GM12878 (cell line): ENCODE measurements at regions not wholly inside any gene's neighbourhood (a gene's known extent, or its start where the extent isn't known, plus 50 kb on each side); places are given as distances from the start of the nearest gene placed in this dataset.

Source experiments
- ATAC-seq: fragments of 200-7000 bp; cut with Tn5 transposase; 3 replicates; pipeline ENCODE4 v1.9.1; 2020; ENCODE audit warnings: mild to moderate bottlenecking, moderate library complexity
- BruUV-seq: library from RNA; stranded (reverse); fragments of 400-500 nt; replicated peaks from 2 replicates; lab custom pipeline; 2021; lab: Mats Ljungman, UMichigan
- CTCF ChIA-PET: fragments of 300-600 bp; sonication (Branson Sonifier 250); formaldehyde crosslinking; extraction: SDS; loops from one replicate; lab custom pipeline; 2021; ENCODE audit warnings: inconsistent platforms; lab: Yijun Ruan, JAX
- POLR2A ChIA-PET: fragments of 350-600 bp; formaldehyde crosslinking; extraction: SDS; loops from one replicate; lab custom pipeline; 2021; ENCODE audit warnings: inconsistent platforms; lab: Charles Lee
- RAD21 ChIA-PET: fragments of 300-600 bp; sonication (Branson Sonifier 250); formaldehyde crosslinking; loops from one replicate; lab custom pipeline; 2023; ENCODE audit warnings: antibody characterized with exemption; ENCODE audit not compliant: unreplicated experiment; lab: Charles Lee
- SMC1A ChIA-PET: fragments of 300-600 bp; sonication (Branson Sonifier 250); formaldehyde crosslinking; loops from one replicate; lab custom pipeline; 2023; ENCODE audit not compliant: unreplicated experiment, uncharacterized antibody; lab: Charles Lee
- DNase-seq: peaks from one replicate; pipeline ENCODE4 v3.0.0-alpha.2; 2011; ENCODE audit warnings: low read depth, low spot score
- FAIRE-seq: peaks from 3 replicates; lab custom pipeline; 2011; peaks lifted over from hg19 to GRCh38; lab: Jason Lieb, UNC
- H2AFZ ChIP-seq: 2 replicates; pipeline ENCODE4 v1.6.0; 2011; ENCODE audit warnings: low read depth, low read length, control low read depth; ENCODE audit not compliant: control insufficient read depth
- H3K27ac ChIP-seq: 2 replicates; pipeline ENCODE4 v1.5.1; 2011; ENCODE audit warnings: control low read depth; ENCODE audit not compliant: control insufficient read depth, insufficient read depth
- H3K27me3 ChIP-seq, 2 experiments: replicated peaks in 1 of 2; 2 replicates each; pipeline versions ENCODE4 v1.6.0 to v1.6.1; 2011; ENCODE audit warnings: low read length in 1 of 2; ENCODE audit not compliant: control insufficient read depth in 2 of 2, insufficient read depth in 2 of 2
- H3K36me3 ChIP-seq, 2 experiments: 2 replicates each; pipeline ENCODE4 v1.5.1; 2011; ENCODE audit warnings: low read length in 1 of 2; ENCODE audit not compliant: control insufficient read depth in 2 of 2, insufficient read depth in 2 of 2
- H3K4me1 ChIP-seq: 2 replicates; pipeline ENCODE4 v1.6.1; 2011; ENCODE audit warnings: mild to moderate bottlenecking, low read length, moderate library complexity, mixed read lengths; ENCODE audit not compliant: control insufficient read depth, insufficient read depth
- H3K4me2 ChIP-seq: 2 replicates; pipeline ENCODE4 v1.6.0; 2011; ENCODE audit warnings: control low read depth; ENCODE audit not compliant: control insufficient read depth, insufficient read depth
- H3K4me3 ChIP-seq: fragments of 200-600 bp; sonication (generic); 2 replicates; pipeline ENCODE4 v1.5.1; 2016
- H3K79me2 ChIP-seq: 2 replicates; pipeline ENCODE4 v1.6.0; 2011; ENCODE audit warnings: low read length; ENCODE audit not compliant: control insufficient read depth, insufficient read depth
- H3K9ac ChIP-seq: 2 replicates; pipeline ENCODE4 v1.8.0; 2011; ENCODE audit warnings: low read length, control low read depth, mixed read lengths; ENCODE audit not compliant: control insufficient read depth, insufficient read depth
- H3K9me3 ChIP-seq: replicated peaks from 3 replicates; pipeline ENCODE4 v1.5.1; 2011; ENCODE audit warnings: mild to moderate bottlenecking, low read length; ENCODE audit not compliant: control insufficient read depth, insufficient read depth
- H4K20me1 ChIP-seq: 2 replicates; pipeline ENCODE4 v1.6.0; 2011; ENCODE audit not compliant: control insufficient read depth, insufficient read depth
- BCL11A ChIP-seq: IDR thresholded peaks from 2 replicates; pipeline ENCODE4 v1.6.1; 2011; ENCODE audit warnings: low read depth, low read length
- EP300 ChIP-seq, 2 experiments: fragments of 150-350 bp in 1 of 2; IDR thresholded peaks; 2 replicates each; pipeline ENCODE4 v1.6.1; 2011 to 2012; ENCODE audit warnings: low read depth in 2 of 2, low read length in 2 of 2, borderline replicate concordance in 1 of 2, improper control_type of control experiment in 1 of 2, inconsistent platforms in 1 of 2; ENCODE audit not compliant: control insufficient read depth in 1 of 2
- PAX8 ChIP-seq: fragments of 450-650 bp; IDR thresholded peaks from 2 replicates; pipeline ENCODE4 v1.6.1; 2017; ENCODE audit warnings: mild to moderate bottlenecking, moderate library complexity
- WGBS: methylation state at CpG from one replicate; pipeline ENCODE4 v1.1.6; 2016; ENCODE audit warnings: low lambda C conversion rate; ENCODE audit not compliant: insufficient replicate concordance, insufficient coverage; ENCODE audit errors: missing lambda C conversion rate; 5-methylcytosine and 5-hydroxymethylcytosine counted together
- in situ Hi-C: fragments of 300-500 bp; cut with MboI; formaldehyde crosslinking; loops from 9 replicates; pipeline ENCODE4 v1.14.3; 2018; ENCODE audit warnings: mixed read lengths
- intact Hi-C: fragments of 100-400 bp; cut with micrococcal nuclease; formaldehyde crosslinking; loops from one replicate; pipeline ENCODE4 v1.14.2; 2022; ENCODE audit not compliant: unreplicated experiment
- TF ChIP-seq, protein P1 (sequence below): fragments of 450-650 bp; IDR thresholded peaks from 2 replicates; pipeline ENCODE4 v1.6.1; 2018; ENCODE audit warnings: borderline replicate concordance, mild to moderate bottlenecking; ENCODE audit not compliant: partially characterized antibody
- TF ChIP-seq, protein P2 (sequence below): fragments of 450-650 bp; IDR thresholded peaks from 2 replicates; pipeline ENCODE4 v1.6.1; 2017; ENCODE audit warnings: mild to moderate bottlenecking, low read depth, inconsistent platforms; ENCODE audit not compliant: poor library complexity, severe bottlenecking
- TF ChIP-seq, protein P3 (sequence below): fragments of 450-650 bp; IDR thresholded peaks from 2 replicates; pipeline ENCODE4 v1.6.1; 2014; ENCODE audit warnings: mild to moderate bottlenecking
- TF ChIP-seq, protein P4 (sequence below): fragments of 450-650 bp; IDR thresholded peaks from 2 replicates; pipeline ENCODE4 v1.6.1; 2017; ENCODE audit warnings: mild to moderate bottlenecking

DNA sequence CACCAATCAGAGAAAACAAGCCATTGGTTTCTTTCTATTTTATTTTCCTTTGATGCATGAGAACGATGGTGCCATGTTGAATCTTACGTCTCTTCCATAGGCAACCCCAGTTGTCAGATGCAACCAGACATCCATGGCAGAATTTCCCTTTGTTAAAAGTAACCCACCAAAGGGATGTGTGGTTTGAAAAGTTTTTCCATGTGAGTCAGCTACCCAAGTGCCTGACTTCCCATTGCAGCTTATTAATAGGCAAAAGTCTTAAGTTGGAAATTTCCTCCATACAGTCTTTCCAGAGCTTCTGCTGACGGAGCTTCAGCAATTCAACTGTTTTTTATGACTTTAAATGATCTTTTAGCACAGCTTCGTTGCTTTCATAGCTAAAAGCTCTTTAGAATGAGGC is 73.8 kb upstream of the FAM216B start (continued):
- TF ChIP-seq, protein P1, sequence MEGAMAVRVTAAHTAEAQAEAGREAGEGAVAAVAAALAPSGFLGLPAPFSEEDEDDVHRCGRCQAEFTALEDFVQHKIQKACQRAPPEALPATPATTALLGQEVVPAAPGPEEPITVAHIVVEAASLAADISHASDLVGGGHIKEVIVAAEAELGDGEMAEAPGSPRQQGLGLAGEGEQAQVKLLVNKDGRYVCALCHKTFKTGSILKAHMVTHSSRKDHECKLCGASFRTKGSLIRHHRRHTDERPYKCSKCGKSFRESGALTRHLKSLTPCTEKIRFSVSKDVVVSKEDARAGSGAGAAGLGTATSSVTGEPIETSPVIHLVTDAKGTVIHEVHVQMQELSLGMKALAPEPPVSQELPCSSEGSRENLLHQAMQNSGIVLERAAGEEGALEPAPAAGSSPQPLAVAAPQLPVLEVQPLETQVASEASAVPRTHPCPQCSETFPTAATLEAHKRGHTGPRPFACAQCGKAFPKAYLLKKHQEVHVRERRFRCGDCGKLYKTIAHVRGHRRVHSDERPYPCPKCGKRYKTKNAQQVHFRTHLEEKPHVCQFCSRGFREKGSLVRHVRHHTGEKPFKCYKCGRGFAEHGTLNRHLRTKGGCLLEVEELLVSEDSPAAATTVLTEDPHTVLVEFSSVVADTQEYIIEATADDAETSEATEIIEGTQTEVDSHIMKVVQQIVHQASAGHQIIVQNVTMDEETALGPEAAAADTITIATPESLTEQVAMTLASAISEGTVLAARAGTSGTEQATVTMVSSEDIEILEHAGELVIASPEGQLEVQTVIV = no peak
- no peak for TF ChIP-seq EP300 (IDR thresholded peaks at IDR 0.05; ENCODE audit: borderline replicate concordance in 1 of 2, control insufficient read depth in 1 of 2, low read depth in 2 of 2, low read length in 2 of 2)
- TF ChIP-seq, protein P2, sequence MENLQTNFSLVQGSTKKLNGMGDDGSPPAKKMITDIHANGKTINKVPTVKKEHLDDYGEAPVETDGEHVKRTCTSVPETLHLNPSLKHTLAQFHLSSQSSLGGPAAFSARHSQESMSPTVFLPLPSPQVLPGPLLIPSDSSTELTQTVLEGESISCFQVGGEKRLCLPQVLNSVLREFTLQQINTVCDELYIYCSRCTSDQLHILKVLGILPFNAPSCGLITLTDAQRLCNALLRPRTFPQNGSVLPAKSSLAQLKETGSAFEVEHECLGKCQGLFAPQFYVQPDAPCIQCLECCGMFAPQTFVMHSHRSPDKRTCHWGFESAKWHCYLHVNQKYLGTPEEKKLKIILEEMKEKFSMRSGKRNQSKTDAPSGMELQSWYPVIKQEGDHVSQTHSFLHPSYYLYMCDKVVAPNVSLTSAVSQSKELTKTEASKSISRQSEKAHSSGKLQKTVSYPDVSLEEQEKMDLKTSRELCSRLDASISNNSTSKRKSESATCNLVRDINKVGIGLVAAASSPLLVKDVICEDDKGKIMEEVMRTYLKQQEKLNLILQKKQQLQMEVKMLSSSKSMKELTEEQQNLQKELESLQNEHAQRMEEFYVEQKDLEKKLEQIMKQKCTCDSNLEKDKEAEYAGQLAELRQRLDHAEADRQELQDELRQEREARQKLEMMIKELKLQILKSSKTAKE = no peak
- TF ChIP-seq, protein P3, sequence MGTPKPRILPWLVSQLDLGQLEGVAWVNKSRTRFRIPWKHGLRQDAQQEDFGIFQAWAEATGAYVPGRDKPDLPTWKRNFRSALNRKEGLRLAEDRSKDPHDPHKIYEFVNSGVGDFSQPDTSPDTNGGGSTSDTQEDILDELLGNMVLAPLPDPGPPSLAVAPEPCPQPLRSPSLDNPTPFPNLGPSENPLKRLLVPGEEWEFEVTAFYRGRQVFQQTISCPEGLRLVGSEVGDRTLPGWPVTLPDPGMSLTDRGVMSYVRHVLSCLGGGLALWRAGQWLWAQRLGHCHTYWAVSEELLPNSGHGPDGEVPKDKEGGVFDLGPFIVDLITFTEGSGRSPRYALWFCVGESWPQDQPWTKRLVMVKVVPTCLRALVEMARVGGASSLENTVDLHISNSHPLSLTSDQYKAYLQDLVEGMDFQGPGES = no peak
- no peak for TF ChIP-seq PAX8

DNA sequence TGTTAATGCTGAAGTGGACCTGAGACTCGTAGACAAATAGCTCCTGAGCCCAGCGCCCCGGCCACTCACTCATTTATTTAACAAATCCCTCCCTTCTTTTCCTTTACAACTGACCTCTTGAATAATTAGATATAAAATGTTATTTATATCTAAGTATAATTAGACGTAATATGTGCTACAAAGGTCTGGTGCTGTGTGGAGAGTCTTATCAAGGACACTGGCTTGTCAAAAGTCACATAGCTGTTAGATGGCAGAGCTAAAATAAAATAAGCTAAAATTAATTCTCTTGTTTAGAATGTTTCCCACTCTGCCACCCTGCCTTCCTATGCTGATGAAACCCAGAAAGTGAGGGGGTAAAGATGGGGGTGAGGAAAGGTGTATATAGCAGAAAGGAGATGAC is 73.0 kb upstream of the FAM216B start:
- intact Hi-C loops (no loop called here), in situ Hi-C loops (no loop called here)
- Histone ChIP-seq H3K9ac (no peak overlapping the region), H3K27ac (no peak overlapping the region), H3K36me3 (no peaks in the 10 kb centered on the region), H4K20me1 (no peaks in the 10 kb centered on the region), H3K27me3 (no peaks in the 10 kb centered on the region), H3K4me3 (no peak overlapping the region), H2AFZ (no peak overlapping the region), H3K79me2 (no peaks in the 10 kb centered on the region), H3K4me1 (no peaks in the 10 kb centered on the region), H3K9me3 (no peaks in the 10 kb centered on the region), H3K4me2 (no peak overlapping the region)
- RAD21 ChIA-PET = no interaction called here
- ATAC-seq (no peak), FAIRE-seq (no peak), DNase-seq (no peak)
- 45% methylated on average over 4 of the region's 4 CpGs for WGBS
- CTCF ChIA-PET = no interaction called here
- no peak for TF ChIP-seq BCL11A
- TF ChIP-seq, protein P4, sequence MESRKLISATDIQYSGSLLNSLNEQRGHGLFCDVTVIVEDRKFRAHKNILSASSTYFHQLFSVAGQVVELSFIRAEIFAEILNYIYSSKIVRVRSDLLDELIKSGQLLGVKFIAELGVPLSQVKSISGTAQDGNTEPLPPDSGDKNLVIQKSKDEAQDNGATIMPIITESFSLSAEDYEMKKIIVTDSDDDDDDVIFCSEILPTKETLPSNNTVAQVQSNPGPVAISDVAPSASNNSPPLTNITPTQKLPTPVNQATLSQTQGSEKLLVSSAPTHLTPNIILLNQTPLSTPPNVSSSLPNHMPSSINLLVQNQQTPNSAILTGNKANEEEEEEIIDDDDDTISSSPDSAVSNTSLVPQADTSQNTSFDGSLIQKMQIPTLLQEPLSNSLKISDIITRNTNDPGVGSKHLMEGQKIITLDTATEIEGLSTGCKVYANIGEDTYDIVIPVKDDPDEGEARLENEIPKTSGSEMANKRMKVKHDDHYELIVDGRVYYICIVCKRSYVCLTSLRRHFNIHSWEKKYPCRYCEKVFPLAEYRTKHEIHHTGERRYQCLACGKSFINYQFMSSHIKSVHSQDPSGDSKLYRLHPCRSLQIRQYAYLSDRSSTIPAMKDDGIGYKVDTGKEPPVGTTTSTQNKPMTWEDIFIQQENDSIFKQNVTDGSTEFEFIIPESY = no peak
- BruUV-seq = no TSS peak
- SMC1A ChIA-PET = no interaction called here
- POLR2A ChIA-PET = no interaction called here
